ENCODE measurements at regions not wholly inside any gene's neighbourhood (a gene's known extent, or its start where the extent isn't known, plus 50 kb on each side); places are given as distances from the start of the nearest gene placed in this dataset.

- RAD21 ChIA-PET (ENCODE audit: low non-redundant PET in 1 of 2, low total read pairs in 2 of 2, uncharacterized antibody in 2 of 2, unreplicated experiment in 2 of 2) = no interaction called here
- ATAC-seq (no peak), DNase-seq (ENCODE audit: low read depth, low spot score) (no peak)
- no peak overlapping the region for H3K9ac ChIP-seq (ENCODE audit: low read length)
- no peaks in the 10 kb centered on the region for H3K27me3 ChIP-seq (ENCODE audit: insufficient read depth, low read length)
- no peaks in the 10 kb centered on the region for H3K36me3 ChIP-seq (ENCODE audit: control insufficient read depth in 1 of 2, insufficient read depth in 2 of 2, low read length in 2 of 2)
- no peaks in the 10 kb centered on the region for H3K9me2 ChIP-seq (ENCODE audit: insufficient read depth)
- H3K4me2 ChIP-seq (ENCODE audit: low read length) = no peak overlapping the region
- no peak overlapping the region for H2AFZ ChIP-seq (ENCODE audit: low read depth, low read length, poor library complexity, severe bottlenecking)
- H3K79me2 ChIP-seq (ENCODE audit: insufficient read depth, low read length) = no peaks in the 10 kb centered on the region
- no peaks in the 10 kb centered on the region for H4K20me1 ChIP-seq (ENCODE audit: insufficient read depth)
- H3K4me3 ChIP-seq (replicated peaks in 1 of 2; ENCODE audit: low read depth in 1 of 2, low read length in 2 of 2) = no peak overlapping the region
- no TSS peak for BruUV-seq (replicated peaks)
- H3K4me1 ChIP-seq (ENCODE audit: control insufficient read depth in 1 of 2, insufficient read depth in 2 of 2, low read length in 2 of 2) = no peaks in the 10 kb centered on the region
- H3K27ac ChIP-seq (ENCODE audit: low read depth, low read length) = no peak overlapping the region
- TF ChIP-seq CBX3 (IDR thresholded peaks at IDR 0.05; ENCODE audit: low read depth) (no peak), EZH2 (IDR thresholded peaks at IDR 0.05) (no peak), TCF7L2 (IDR thresholded peaks at IDR 0.05; ENCODE audit: borderline replicate concordance, extremely low read depth, insufficient read depth, insufficient read length) (no peak), YY1 (IDR thresholded peaks at IDR 0.05; ENCODE audit: extremely low read depth, insufficient replicate concordance, low read depth, low read length) (no peak), EGR1 (IDR thresholded peaks at IDR 0.05; ENCODE audit: low read depth) (no peak), ZNF274 (IDR thresholded peaks at IDR 0.05; ENCODE audit: low read depth, low read length) (no peak), RAD21 (IDR thresholded peaks at IDR 0.05; ENCODE audit: low read depth) (no peak), POLR2AphosphoS5 (IDR thresholded peaks at IDR 0.05; ENCODE audit: low read depth, low read length) (no peak), POLR2A (IDR thresholded peaks at IDR 0.05; ENCODE audit: borderline replicate concordance, extremely low read depth, insufficient read depth, insufficient read length) (no peak), JUND (IDR thresholded peaks at IDR 0.05) (no peak), CEBPB (IDR thresholded peaks at IDR 0.05; ENCODE audit: low read depth) (no peak), REST (IDR thresholded peaks at IDR 0.05; ENCODE audit: low read depth) (no peak), SIN3A (IDR thresholded peaks at IDR 0.05; ENCODE audit: low read depth) (no peak), SP1 (IDR thresholded peaks at IDR 0.05; ENCODE audit: low read depth) (no peak)
- TF ChIP-seq, protein P1, sequence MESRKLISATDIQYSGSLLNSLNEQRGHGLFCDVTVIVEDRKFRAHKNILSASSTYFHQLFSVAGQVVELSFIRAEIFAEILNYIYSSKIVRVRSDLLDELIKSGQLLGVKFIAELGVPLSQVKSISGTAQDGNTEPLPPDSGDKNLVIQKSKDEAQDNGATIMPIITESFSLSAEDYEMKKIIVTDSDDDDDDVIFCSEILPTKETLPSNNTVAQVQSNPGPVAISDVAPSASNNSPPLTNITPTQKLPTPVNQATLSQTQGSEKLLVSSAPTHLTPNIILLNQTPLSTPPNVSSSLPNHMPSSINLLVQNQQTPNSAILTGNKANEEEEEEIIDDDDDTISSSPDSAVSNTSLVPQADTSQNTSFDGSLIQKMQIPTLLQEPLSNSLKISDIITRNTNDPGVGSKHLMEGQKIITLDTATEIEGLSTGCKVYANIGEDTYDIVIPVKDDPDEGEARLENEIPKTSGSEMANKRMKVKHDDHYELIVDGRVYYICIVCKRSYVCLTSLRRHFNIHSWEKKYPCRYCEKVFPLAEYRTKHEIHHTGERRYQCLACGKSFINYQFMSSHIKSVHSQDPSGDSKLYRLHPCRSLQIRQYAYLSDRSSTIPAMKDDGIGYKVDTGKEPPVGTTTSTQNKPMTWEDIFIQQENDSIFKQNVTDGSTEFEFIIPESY (IDR thresholded peaks at IDR 0.05; ENCODE audit: extremely low read depth, insufficient replicate concordance, low read length) = no peak
- TF ChIP-seq, protein P2, sequence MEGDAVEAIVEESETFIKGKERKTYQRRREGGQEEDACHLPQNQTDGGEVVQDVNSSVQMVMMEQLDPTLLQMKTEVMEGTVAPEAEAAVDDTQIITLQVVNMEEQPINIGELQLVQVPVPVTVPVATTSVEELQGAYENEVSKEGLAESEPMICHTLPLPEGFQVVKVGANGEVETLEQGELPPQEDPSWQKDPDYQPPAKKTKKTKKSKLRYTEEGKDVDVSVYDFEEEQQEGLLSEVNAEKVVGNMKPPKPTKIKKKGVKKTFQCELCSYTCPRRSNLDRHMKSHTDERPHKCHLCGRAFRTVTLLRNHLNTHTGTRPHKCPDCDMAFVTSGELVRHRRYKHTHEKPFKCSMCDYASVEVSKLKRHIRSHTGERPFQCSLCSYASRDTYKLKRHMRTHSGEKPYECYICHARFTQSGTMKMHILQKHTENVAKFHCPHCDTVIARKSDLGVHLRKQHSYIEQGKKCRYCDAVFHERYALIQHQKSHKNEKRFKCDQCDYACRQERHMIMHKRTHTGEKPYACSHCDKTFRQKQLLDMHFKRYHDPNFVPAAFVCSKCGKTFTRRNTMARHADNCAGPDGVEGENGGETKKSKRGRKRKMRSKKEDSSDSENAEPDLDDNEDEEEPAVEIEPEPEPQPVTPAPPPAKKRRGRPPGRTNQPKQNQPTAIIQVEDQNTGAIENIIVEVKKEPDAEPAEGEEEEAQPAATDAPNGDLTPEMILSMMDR (IDR thresholded peaks at IDR 0.05 in 2 of 3, conservative IDR thresholded peaks at IDR 0.05 in 1 of 3; ENCODE audit: borderline replicate concordance in 1 of 3, insufficient read depth in 1 of 3, low read depth in 2 of 3, low read length in 2 of 3) = no peak
- CTCF ChIA-PET = no interaction called here
- POLR2A ChIA-PET = no interaction called here
- intact Hi-C loops (cut with micrococcal nuclease) = no loop called here
- no peaks in the 10 kb centered on the region for H3K9me3 ChIP-seq (ENCODE audit: control insufficient read depth in 1 of 2, insufficient read depth in 1 of 2, low read depth in 1 of 2, low read length in 2 of 2)
Measured at GRCh38 chr18:22623513-22623912, 205.8 kb upstream of the CTAGE1 start.

All from HCT116 (cell line).